Activated CD8-positive, alpha-beta T cell treated with anti-CD3 and anti-CD28 coated beads for 36 hours (primary cell): ENCODE measurements at regions not wholly inside any gene's neighbourhood (a gene's known extent, or its start where the extent isn't known, plus 50 kb on each side); places are given as distances from the start of the nearest gene placed in this dataset.

Source experiments
- ATAC-seq: fragments of 200-7000 bp; cut with Tn5 transposase; one replicate; pipeline ENCODE4 v1.10.0; 2021; ENCODE audit warnings: mild to moderate bottlenecking, moderate library complexity
- CTCF ChIA-PET: fragments of 350-600 bp; sonication (Branson Sonifier 250); formaldehyde crosslinking; loops from one replicate; lab custom pipeline; 2021; ENCODE audit warnings: antibody characterized with exemption; lab: Charles Lee
- POLR2A ChIA-PET: fragments of 350-600 bp; sonication (Branson Sonifier 250); formaldehyde crosslinking; loops from one replicate; lab custom pipeline; 2021; ENCODE audit warnings: antibody characterized with exemption; lab: Charles Lee
- DNase-seq: peaks from one replicate; pipeline ENCODE4 v3.0.0-alpha.2; 2020
- H3K27ac Mint-ChIP-seq: one replicate; pipeline ENCODE4 v1.8.0; 2021; ENCODE audit warnings: mild to moderate bottlenecking, mixed read lengths
- H3K27me3 Mint-ChIP-seq: one replicate; pipeline ENCODE4 v1.8.0; 2021; ENCODE audit warnings: mixed read lengths
- H3K36me3 Mint-ChIP-seq: one replicate; pipeline ENCODE4 v1.8.0; 2021; ENCODE audit warnings: low read depth, mixed read lengths
- H3K4me1 Mint-ChIP-seq: one replicate; pipeline ENCODE4 v1.8.0; 2021; ENCODE audit warnings: low read depth, mixed read lengths
- H3K4me3 Mint-ChIP-seq: one replicate; pipeline ENCODE4 v1.8.0; 2021; ENCODE audit warnings: mild to moderate bottlenecking, moderate library complexity, mixed read lengths
- H3K9me3 Mint-ChIP-seq: one replicate; pipeline ENCODE4 v1.8.0; 2021; ENCODE audit warnings: mixed read lengths
- intact Hi-C: fragments of 100-400 bp; cut with micrococcal nuclease; formaldehyde crosslinking; loops from one replicate; pipeline ENCODE4 v1.10.0; 2022
- TF ChIP-seq, protein P1 (sequence below): fragments of 200-600 bp; IDR thresholded peaks from one replicate; pipeline ENCODE4 v1.8.0; 2022; ENCODE audit warnings: antibody characterized with exemption, mild to moderate bottlenecking

DNA sequence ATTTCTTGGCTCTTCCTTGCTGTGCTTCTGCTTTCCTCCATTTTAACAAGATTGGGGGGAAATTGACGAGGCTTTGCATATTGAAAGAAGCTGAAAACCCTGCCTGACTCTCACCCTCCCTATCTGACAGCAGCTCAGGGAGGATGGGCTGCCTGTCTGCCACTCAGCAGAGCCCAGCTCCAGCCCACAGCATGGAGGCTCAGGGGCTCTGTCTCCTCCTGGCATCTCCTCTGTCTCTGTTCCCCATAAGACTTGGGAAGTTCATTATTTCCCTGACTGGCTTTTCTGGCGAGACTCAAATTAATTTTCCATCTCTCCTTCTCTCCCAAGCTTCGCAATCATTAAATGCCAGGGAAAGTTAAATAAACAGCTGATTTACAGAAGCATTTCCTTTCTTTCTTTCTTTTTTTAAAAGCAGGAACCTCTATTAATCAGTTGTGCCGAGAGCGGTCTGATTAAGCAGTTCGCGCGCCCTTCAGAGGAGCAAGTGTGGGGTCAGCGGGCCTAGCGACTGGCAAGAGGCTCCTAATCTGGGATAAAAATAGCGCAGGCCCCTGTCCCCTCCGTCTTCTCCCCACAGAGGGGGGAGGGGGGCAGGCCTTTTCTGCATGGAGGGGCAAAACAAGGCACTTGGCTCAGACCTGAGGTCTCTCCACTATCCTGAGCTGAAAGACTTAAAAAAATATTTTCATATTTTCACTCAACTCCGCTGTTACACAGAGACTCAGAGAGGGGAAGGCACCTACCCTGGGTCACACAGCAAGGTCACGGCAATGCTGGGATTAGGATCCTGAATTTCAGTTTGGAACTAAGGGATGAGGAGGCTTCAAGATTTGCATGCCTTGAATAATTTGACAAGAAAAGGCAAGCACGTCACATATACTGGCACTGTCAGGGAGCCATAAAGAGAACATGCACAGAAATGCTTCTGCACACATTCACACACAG is 170.4 kb downstream of the ACTL8 start:
- no peak for DNase-seq
- ChIA-PET POLR2A (no interaction called here), CTCF (no interaction called here)
- Mint-ChIP-seq H3K36me3 (no peaks in the 10 kb centered on the region), H3K4me3 (no peak overlapping the region), H3K27me3 (peaks cover 11% of the 10 kb centered on the region), H3K9me3 (no peaks in the 10 kb centered on the region), H3K4me1 (no peaks in the 10 kb centered on the region), H3K27ac (no peak overlapping the region)
- ATAC-seq, result no peak
- intact Hi-C loops, result loop anchor here (10.0 kb wide), 1 partner anchor 179 kb away; the partner anchor contains the start of gene IGSF21
- TF ChIP-seq, protein P1, sequence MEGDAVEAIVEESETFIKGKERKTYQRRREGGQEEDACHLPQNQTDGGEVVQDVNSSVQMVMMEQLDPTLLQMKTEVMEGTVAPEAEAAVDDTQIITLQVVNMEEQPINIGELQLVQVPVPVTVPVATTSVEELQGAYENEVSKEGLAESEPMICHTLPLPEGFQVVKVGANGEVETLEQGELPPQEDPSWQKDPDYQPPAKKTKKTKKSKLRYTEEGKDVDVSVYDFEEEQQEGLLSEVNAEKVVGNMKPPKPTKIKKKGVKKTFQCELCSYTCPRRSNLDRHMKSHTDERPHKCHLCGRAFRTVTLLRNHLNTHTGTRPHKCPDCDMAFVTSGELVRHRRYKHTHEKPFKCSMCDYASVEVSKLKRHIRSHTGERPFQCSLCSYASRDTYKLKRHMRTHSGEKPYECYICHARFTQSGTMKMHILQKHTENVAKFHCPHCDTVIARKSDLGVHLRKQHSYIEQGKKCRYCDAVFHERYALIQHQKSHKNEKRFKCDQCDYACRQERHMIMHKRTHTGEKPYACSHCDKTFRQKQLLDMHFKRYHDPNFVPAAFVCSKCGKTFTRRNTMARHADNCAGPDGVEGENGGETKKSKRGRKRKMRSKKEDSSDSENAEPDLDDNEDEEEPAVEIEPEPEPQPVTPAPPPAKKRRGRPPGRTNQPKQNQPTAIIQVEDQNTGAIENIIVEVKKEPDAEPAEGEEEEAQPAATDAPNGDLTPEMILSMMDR, result no peak

DNA sequence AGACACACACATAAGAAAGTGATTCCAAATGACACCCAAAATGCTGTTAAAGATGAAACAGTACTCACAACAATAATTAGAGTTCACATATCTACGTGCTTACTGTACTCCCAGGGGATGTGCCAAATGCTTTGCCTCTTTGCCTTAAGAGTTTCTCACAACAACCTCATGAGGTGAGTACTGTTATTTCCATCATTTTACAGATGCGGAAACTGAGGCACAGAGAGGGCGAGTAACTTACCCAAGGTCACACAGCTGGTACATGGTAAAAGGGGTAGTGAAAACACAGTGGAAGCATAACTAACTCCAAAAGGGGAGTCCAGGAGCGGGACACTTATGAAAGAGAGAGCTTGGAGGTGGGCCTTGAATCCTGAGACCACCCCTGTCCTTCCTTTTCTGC is 171.8 kb downstream of the ACTL8 start:
- TF ChIP-seq, protein P1, result no peak
- no peak for ATAC-seq
- ChIA-PET POLR2A (no interaction called here), CTCF (no interaction called here)
- peaks cover 11% of the 10 kb centered on the region for H3K27me3 Mint-ChIP-seq
- DNase-seq, result no peak
- no peaks in the 10 kb centered on the region for H3K4me1 Mint-ChIP-seq
- no peaks in the 10 kb centered on the region for H3K9me3 Mint-ChIP-seq
- H3K36me3 Mint-ChIP-seq, result no peaks in the 10 kb centered on the region
- no peak overlapping the region for H3K4me3 Mint-ChIP-seq
- H3K27ac Mint-ChIP-seq, result no peak overlapping the region
- intact Hi-C loops, result loop anchor here (10.0 kb wide), 1 partner anchor 178 kb away; the partner anchor contains the start of gene IGSF21

DNA sequence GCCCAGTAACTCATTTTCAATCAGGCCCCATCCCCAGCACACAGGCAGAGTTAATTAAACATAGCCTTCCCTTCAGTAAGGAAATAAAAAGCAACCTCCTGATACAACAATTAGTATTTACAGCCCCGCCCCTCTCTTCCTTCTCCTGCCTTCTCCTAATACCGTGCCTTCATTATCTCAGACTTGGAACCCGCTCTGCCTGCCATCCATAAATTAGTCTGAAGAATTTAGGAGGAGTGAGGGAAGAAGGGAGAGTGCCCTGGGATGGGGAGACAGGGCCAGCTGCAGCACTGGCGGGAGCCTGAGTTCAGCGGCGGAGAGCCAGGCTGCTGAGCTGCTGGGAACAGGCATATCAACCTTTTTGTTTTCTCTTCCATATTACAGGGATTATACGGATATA is 172.8 kb downstream of the ACTL8 start:
- H3K27ac Mint-ChIP-seq, result no peak overlapping the region
- ATAC-seq (no peak), DNase-seq (no peak)
- peaks cover 3% of the 10 kb centered on the region for H3K9me3 Mint-ChIP-seq
- POLR2A ChIA-PET, result no interaction called here
- no peaks in the 10 kb centered on the region for H3K36me3 Mint-ChIP-seq
- H3K4me3 Mint-ChIP-seq, result no peak overlapping the region
- CTCF ChIA-PET, result no interaction called here
- no peaks in the 10 kb centered on the region for H3K4me1 Mint-ChIP-seq
- TF ChIP-seq, protein P1, result no peak
- intact Hi-C loops, result loop anchor here (10.0 kb wide), 1 partner anchor 177 kb away; the partner anchor contains the start of gene IGSF21
- H3K27me3 Mint-ChIP-seq, result peaks cover 7% of the 10 kb centered on the region

DNA sequence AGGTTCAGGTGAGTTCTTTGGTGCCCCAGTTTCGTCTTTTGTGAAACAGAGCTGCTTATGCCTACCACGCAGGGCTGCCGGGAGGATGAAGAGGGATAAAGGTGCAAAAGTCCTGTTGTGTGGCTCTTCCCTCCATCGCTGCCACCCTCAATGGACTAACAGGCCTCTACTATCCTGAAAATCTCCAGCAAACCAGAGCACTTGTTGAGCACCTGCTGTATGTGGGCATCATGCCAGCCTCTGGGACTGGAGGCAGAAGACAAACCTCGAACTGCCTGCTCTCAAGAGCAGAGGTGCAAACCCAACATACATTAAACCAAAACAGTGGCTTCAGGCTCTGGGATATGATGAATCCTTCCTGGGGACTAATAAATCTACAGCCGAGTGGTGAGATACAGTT is 174.1 kb downstream of the ACTL8 start:
- Mint-ChIP-seq H3K9me3 (peaks cover 3% of the 10 kb centered on the region), H3K4me1 (no peaks in the 10 kb centered on the region), H3K4me3 (no peak overlapping the region), H3K36me3 (no peaks in the 10 kb centered on the region), H3K27me3 (peaks cover 2% of the 10 kb centered on the region), H3K27ac (no peak overlapping the region)
- CTCF ChIA-PET, result interaction anchor here (0.9 kb wide), 1 partner anchor 652 kb away, joined by 3 read pairs; no protein-coding TSS in a partner anchor
- DNase-seq, result no peak
- no peak for ATAC-seq
- TF ChIP-seq, protein P1, result no peak
- intact Hi-C loops, result loop anchor here (10.0 kb wide), 1 partner anchor 176 kb away; the partner anchor contains the start of gene IGSF21
- POLR2A ChIA-PET, result no interaction called here

DNA sequence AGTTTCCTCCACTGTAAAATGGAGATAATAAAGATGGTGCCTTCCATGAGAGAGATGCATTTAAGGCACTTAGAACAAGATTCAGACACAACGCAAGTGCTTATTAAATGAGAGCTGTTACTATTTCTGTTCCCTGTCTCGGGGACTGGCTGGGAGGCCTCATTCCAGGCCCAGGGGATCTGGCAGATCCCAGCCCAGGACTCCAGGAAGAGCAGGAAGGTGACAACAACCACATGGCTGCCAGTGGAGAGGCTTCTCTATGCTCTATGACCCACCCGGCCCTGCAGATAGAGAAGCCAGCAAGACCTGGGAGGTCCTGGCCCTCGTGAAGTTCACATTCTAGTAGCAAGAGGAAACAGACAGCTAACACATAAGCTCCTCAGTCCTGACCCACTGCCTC is 175.5 kb downstream of the ACTL8 start:
- ChIA-PET CTCF (no interaction called here), POLR2A (no interaction called here)
- no peaks in the 10 kb centered on the region for H3K36me3 Mint-ChIP-seq
- intact Hi-C loops, result no loop called here
- no peak overlapping the region for H3K4me3 Mint-ChIP-seq
- H3K27ac Mint-ChIP-seq, result no peak overlapping the region
- ATAC-seq (no peak), DNase-seq (no peak)
- H3K27me3 Mint-ChIP-seq, result peaks cover 2% of the 10 kb centered on the region
- peaks cover 3% of the 10 kb centered on the region for H3K9me3 Mint-ChIP-seq
- TF ChIP-seq, protein P1, result no peak
- no peaks in the 10 kb centered on the region for H3K4me1 Mint-ChIP-seq
